Adrenal gland (tissue), 5 donors: ENCODE measurements at regions not wholly inside any gene's neighbourhood (a gene's known extent, or its start where the extent isn't known, plus 50 kb on each side); places are given as distances from the start of the nearest gene placed in this dataset.

Experiments
- CTCF ChIP-seq, 6 experiments: fragments of 450-650 bp in 4 of 6; fragments of 200-600 bp in 2 of 6; sonication (generic) in 1 of 6; IDR thresholded peaks; 1 replicate in 5 of 6; 2 replicates in 1 of 6; pipeline versions ENCODE4 v1.5.1 to v1.8.0; 2016 to 2021; ENCODE audit warnings: antibody characterized with exemption in 6 of 6, mild to moderate bottlenecking in 2 of 6, moderate library complexity in 1 of 6
- POLR2A ChIP-seq, 2 donors: fragments of 450-650 bp; IDR thresholded peaks; one replicate each; pipeline ENCODE4 v1.6.1; 2017; ENCODE audit warnings: antibody characterized with exemption in 2 of 2, mild to moderate bottlenecking in 2 of 2, moderate library complexity in 1 of 2
- donor health status: DM: no; HTN: no; CAD: no.

- TF ChIP-seq CTCF (IDR thresholded peaks at IDR 0.05) (no peak), POLR2A (IDR thresholded peaks at IDR 0.05) (no peak)
Measured at GRCh38 chrX:39017716-39018115, 216.5 kb downstream of the MID1IP1 start.
